ENCODE measurements at regions not wholly inside any gene's neighbourhood (a gene's known extent, or its start where the extent isn't known, plus 50 kb on each side); places are given as distances from the start of the nearest gene placed in this dataset.

GRCh38 chr2:106607371-106607770, 120.2 kb downstream of the CD8B2 start:
- peaks cover 0 to 12% of the 10 kb centered on the region in 2 donors for H3K27me3 Mint-ChIP-seq
- no peak overlapping the region for H3K4me3 Mint-ChIP-seq
- ATAC-seq (replicated peaks) (no peak), DNase-seq (no peak)
- H3K4me1 Mint-ChIP-seq: no peaks in the 10 kb centered on the region
- H3K9me3 Mint-ChIP-seq: peaks cover 8 to 9% of the 10 kb centered on the region in 2 donors
- H3K36me3 Mint-ChIP-seq: no peaks in the 10 kb centered on the region
- H3K27ac Mint-ChIP-seq: no peak overlapping the region

DNA sequence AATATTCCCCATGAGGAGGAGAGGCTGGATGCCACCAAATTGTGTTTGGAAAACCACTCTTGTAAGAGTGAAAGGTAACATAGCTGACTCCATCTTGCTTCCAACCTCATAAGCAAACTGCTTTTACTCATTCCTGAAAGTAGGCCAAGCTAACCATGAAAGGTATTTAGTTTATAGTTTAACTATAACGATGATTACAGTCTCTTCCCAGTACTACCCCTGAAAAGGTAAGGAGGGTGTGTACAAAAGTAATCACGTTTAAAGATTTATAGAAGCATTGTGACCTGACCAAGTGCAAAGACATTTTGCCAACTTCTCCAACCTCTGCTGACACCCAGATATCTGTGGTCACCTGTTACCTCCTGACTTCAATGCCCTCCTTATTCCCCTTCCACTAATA, 122.6 kb downstream of the CD8B2 start:
- Mint-ChIP-seq H3K27ac (no peak overlapping the region), H3K4me1 (no peaks in the 10 kb centered on the region), H3K27me3 (peaks cover 0 to 5% of the 10 kb centered on the region in 2 donors), H3K4me3 (no peak overlapping the region), H3K36me3 (no peaks in the 10 kb centered on the region), H3K9me3 (peaks cover 6 to 7% of the 10 kb centered on the region in 2 donors)
- no peak for ATAC-seq (replicated peaks)
- no peak for DNase-seq

DNA sequence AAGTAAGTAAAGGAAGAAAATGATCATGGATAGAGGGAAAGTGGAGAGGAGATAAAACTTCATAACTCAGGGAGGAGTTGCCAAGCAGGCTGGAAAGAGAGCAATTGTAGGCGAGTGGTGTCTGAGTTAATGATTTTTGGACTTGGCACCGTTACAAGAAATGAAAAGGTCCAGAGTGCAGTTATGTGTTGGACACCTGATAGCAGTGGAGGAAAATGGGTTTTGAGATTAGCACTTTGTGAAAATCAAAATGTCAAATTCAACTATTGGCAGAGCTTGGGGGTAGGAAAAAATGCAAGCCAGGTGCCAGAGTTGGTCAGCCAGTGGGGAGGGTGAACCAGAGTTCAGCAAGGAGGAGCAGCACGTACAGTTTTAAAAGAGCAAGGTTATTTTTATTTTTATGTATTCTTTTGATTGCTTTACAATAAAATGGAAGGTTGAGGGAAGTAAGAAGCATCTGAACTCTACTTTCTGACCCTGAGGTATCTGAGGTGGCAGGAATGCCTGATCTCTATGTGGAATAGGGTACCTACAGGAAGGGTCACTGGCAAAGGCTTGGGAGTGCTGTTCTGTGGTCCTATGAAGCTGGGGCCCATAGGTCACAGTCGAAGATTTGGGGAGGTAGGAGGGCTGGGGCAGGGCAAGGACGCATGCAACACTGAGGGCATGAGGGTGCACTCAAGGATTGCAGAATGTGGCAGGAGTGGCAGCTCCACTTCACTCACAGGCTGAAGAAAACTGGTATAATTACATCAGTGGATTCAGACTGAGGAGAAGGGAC, 127.5 kb downstream of the CD8B2 start:
- no peak overlapping the region for H3K4me3 Mint-ChIP-seq
- H3K9me3 Mint-ChIP-seq: peaks cover 0 to 4% of the 10 kb centered on the region in 2 donors
- H3K36me3 Mint-ChIP-seq: peaks cover 0 to 1% of the 10 kb centered on the region in 2 donors
- peaks cover 0 to 9% of the 10 kb centered on the region in 2 donors for H3K27me3 Mint-ChIP-seq
- H3K27ac Mint-ChIP-seq: no peak overlapping the region
- DNase-seq (no peak), ATAC-seq (replicated peaks) (peak in 1 of 2 donors; percentile 16)
- no peaks in the 10 kb centered on the region for H3K4me1 Mint-ChIP-seq

- ATAC-seq (replicated peaks): no peak
- no peak overlapping the region for H3K27ac Mint-ChIP-seq
Measured at GRCh38 chr2:106618614-106619013, 131.4 kb downstream of the CD8B2 start.

DNA sequence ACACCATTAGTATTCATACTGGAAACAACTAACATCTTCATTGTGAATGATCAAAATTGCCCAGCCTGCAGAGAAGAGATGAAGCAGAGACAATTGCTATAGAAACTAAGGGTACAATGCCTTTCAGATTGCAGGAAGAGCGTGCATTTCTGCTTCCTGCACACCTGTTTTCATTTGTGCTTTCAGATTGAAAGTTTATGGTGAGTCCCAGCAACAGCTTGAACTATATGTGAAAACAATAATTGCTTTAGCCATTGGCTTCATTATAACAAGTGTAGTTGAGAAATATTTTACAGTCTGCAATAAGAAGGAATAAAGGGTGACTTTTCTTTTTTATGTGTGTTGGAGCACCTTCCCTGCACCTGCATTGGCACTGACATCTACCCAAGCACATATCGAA, 136.3 kb downstream of the CD8B2 start:
- ATAC-seq (replicated peaks): no peak

More at GRCh38 chr2:106618614-106619013, 131.4 kb downstream of the CD8B2 start:
- Mint-ChIP-seq H3K27me3 (peaks cover 0 to 4% of the 10 kb centered on the region in 2 donors), H3K4me3 (no peak overlapping the region), H3K4me1 (no peaks in the 10 kb centered on the region), H3K9me3 (peaks cover 0 to 2% of the 10 kb centered on the region in 2 donors), H3K36me3 (peaks cover 0 to 1% of the 10 kb centered on the region in 2 donors)
- DNase-seq: no peak

DNA sequence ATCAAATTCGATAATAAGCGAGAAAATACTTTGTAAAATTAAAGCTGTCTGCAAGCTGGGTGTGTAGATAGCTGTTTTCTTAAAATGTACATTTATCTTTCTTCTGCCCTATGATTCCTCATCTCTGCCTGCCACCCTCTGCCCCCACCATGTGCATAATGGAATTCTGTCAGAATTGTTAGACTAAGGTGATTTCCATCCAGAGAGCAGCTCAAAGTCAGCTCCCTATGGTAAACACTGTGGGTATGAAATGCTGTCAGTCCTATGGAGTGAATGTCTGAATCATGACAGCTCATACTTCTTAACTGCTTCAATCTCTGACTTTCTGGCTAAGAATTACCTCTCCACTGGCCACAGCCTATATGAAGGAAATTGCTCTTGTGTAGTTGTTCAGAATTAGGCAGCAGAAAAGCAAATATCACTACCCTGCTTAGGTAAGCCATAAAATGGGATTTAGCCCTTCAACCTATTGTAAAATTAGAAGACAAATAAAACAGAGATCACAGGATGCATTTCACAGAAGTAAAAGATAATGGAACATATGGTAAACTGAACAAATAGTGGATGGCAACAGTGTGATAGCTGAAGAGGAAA, 137.7 kb downstream of the CD8B2 start:
- DNase-seq (no peak), ATAC-seq (replicated peaks) (no peak)
- Mint-ChIP-seq H3K27me3 (peaks cover 6 to 9% of the 10 kb centered on the region in 2 donors), H3K9me3 (peaks cover 6 to 8% of the 10 kb centered on the region in 2 donors), H3K4me3 (no peak overlapping the region), H3K27ac (no peak overlapping the region), H3K36me3 (no peaks in the 10 kb centered on the region), H3K4me1 (no peaks in the 10 kb centered on the region)

More for the DNA sequence above, 136.3 kb downstream of the CD8B2 start:
- Mint-ChIP-seq H3K9me3 (peaks cover 4 to 6% of the 10 kb centered on the region in 2 donors), H3K27ac (no peak overlapping the region), H3K36me3 (no peaks in the 10 kb centered on the region), H3K27me3 (peaks cover 6 to 13% of the 10 kb centered on the region in 2 donors), H3K4me3 (no peak overlapping the region), H3K4me1 (no peaks in the 10 kb centered on the region)
- DNase-seq: no peak

DNA sequence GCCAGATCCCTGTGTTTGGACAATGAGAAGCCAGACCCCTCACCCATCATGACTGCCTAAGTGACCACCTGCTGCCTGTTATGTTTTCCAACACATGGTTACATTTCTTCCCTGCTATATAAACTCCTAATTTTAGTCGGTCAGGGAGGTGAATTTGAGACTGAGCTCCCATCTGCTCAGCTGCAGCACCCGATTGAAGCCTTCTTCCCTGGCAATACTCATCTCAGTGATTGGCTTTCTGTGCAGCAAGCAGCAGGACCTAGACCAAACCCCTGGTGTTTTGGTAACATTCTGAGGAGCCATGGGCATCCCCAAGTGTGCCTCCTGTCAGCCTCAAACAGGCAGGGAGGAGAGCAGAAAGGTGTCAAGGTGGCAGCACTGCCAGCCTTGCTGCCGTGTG, 141.2 kb downstream of the CD8B2 start:
- Mint-ChIP-seq H3K9me3 (peaks cover 6 to 8% of the 10 kb centered on the region in 2 donors), H3K27ac (no peak overlapping the region)
- no peak for DNase-seq

GRCh38 chr2:106629981-106630380, 142.8 kb downstream of the CD8B2 start:
- ATAC-seq (replicated peaks) (no peak), DNase-seq (no peak)
- no peak overlapping the region for H3K27ac Mint-ChIP-seq
- peaks cover 12 to 15% of the 10 kb centered on the region in 2 donors for H3K27me3 Mint-ChIP-seq
- no peaks in the 10 kb centered on the region for H3K36me3 Mint-ChIP-seq
- peaks cover 6 to 8% of the 10 kb centered on the region in 2 donors for H3K9me3 Mint-ChIP-seq
- H3K4me1 Mint-ChIP-seq: no peaks in the 10 kb centered on the region
- no peak overlapping the region for H3K4me3 Mint-ChIP-seq

More for the DNA sequence above, 141.2 kb downstream of the CD8B2 start:
- H3K36me3 Mint-ChIP-seq: no peaks in the 10 kb centered on the region
- peaks cover 11 to 15% of the 10 kb centered on the region in 2 donors for H3K27me3 Mint-ChIP-seq
- ATAC-seq (replicated peaks): no peak
- no peaks in the 10 kb centered on the region for H3K4me1 Mint-ChIP-seq
- H3K4me3 Mint-ChIP-seq: no peak overlapping the region

DNA sequence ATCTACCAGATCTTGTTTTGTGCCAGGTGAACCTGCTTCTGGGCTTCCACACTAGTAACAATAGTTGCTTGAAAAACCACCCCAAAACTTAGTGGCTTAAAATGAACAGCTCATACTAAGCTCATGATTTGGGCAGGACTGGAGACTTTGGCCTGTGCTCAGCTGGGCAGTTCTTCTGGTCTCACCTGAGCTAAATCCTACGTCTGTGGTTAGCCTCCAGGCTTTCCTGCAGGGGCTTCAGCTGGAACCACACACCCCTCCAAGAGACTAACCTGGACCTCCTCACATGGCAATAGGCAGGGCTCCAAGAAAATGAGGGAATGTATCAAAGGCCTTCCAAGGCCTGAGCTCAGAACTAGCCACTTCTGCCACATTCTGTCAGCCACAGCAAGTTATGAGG, 144.1 kb downstream of the CD8B2 start:
- Mint-ChIP-seq H3K4me3 (no peak overlapping the region), H3K36me3 (no peaks in the 10 kb centered on the region), H3K27ac (no peak overlapping the region), H3K4me1 (no peaks in the 10 kb centered on the region), H3K27me3 (peaks cover 6 to 15% of the 10 kb centered on the region in 2 donors), H3K9me3 (peaks cover 6 to 8% of the 10 kb centered on the region in 2 donors)
- no peak for ATAC-seq (replicated peaks)
- DNase-seq: no peak

- ATAC-seq (replicated peaks): no peak
- Mint-ChIP-seq H3K27me3 (peaks cover 4 to 5% of the 10 kb centered on the region in 2 donors), H3K9me3 (no peaks in the 10 kb centered on the region), H3K4me3 (no peak overlapping the region), H3K27ac (no peak overlapping the region), H3K4me1 (no peaks in the 10 kb centered on the region), H3K36me3 (no peaks in the 10 kb centered on the region)
- no peak for DNase-seq
Measured at GRCh38 chr2:106638043-106638442, 150.9 kb downstream of the CD8B2 start.

DNA sequence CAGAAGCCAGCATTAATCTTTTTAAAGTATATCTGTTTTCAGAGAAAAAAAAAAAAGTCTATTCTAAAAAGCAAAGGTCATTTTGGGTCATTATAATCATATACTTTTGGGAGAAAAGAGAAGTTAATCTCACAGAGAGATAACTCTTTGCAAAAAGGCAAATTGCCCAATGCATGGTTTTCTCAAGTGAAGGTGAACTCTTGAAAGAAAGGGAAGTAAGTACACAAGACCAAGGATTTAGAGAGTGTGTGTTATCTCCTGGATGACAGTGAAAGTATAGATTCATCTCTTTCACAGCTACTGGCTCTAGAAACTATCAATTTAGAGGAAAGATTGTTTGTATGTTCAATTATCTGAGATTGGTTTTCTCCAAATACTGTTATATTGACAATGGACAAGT, 151.4 kb downstream of the CD8B2 start:
- Mint-ChIP-seq H3K4me1 (no peaks in the 10 kb centered on the region), H3K4me3 (no peak overlapping the region), H3K9me3 (no peaks in the 10 kb centered on the region), H3K27me3 (no peaks in the 10 kb centered on the region), H3K27ac (no peak overlapping the region), H3K36me3 (no peaks in the 10 kb centered on the region)
- ATAC-seq (replicated peaks) (no peak), DNase-seq (no peak)

GRCh38 chr2:106642679-106643078, 155.5 kb downstream of the CD8B2 start:
- H3K4me1 Mint-ChIP-seq: no peaks in the 10 kb centered on the region
- ATAC-seq (replicated peaks): no peak
- no peak overlapping the region for H3K27ac Mint-ChIP-seq
- no peaks in the 10 kb centered on the region for H3K36me3 Mint-ChIP-seq
- no peaks in the 10 kb centered on the region for H3K9me3 Mint-ChIP-seq
- H3K27me3 Mint-ChIP-seq: peaks cover 0 to 5% of the 10 kb centered on the region in 2 donors
- H3K4me3 Mint-ChIP-seq: no peak overlapping the region
- no peak for DNase-seq

- Mint-ChIP-seq H3K27me3 (peaks cover 0 to 5% of the 10 kb centered on the region in 2 donors), H3K4me3 (no peak overlapping the region), H3K27ac (no peak overlapping the region), H3K9me3 (no peaks in the 10 kb centered on the region), H3K36me3 (no peaks in the 10 kb centered on the region), H3K4me1 (no peaks in the 10 kb centered on the region)
- DNase-seq (no peak), ATAC-seq (replicated peaks) (no peak)
Measured at GRCh38 chr2:106644623-106645022, 157.5 kb downstream of the CD8B2 start.

DNA sequence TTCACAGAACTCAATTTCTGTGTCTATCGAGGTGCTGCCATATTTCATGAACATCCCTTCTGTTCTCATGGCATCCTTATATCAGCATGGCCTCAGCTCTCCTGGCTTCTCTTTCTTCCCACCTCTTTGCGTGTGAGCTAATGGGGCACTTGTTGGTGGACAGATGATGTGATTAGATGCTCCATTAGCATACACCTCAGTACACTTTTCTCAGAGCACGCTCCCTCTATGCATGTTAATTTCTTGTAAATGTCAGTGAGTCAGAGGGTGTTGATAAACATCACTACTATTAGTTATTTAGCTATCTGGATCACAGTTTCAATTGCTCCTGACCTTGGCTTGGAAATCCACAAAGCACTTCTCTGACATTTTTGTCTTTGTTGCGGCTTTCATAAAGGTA, 159.4 kb downstream of the CD8B2 start:
- ATAC-seq (replicated peaks) (no peak), DNase-seq (no peak)
- H3K4me1 Mint-ChIP-seq: no peaks in the 10 kb centered on the region
- H3K4me3 Mint-ChIP-seq: no peak overlapping the region
- no peaks in the 10 kb centered on the region for H3K36me3 Mint-ChIP-seq
- no peaks in the 10 kb centered on the region for H3K9me3 Mint-ChIP-seq
- peaks cover 0 to 11% of the 10 kb centered on the region in 2 donors for H3K27me3 Mint-ChIP-seq
- H3K27ac Mint-ChIP-seq: no peak overlapping the region

DNA sequence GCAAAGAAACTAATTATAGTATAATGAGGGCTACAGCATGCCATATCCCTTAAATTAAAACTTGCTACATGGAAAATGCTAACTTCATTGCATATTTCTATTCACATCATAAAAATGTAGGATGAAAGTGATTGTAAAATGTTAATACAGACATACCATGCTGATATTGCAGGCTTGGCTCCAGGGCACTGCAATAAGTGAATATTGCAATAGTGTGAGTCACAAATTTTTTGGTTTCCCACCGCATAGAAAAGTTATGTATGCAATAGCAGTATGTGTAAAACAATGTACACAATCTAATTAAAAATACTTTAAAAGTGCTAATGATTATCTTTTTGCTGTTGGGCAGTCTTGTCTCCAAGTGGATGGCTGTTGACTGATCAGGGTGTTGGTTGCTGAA, 162.1 kb downstream of the CD8B2 start:
- H3K27me3 Mint-ChIP-seq: peaks cover 7 to 16% of the 10 kb centered on the region in 2 donors
- no peak overlapping the region for H3K4me3 Mint-ChIP-seq
- H3K9me3 Mint-ChIP-seq: no peaks in the 10 kb centered on the region
- no peaks in the 10 kb centered on the region for H3K36me3 Mint-ChIP-seq
- no peak overlapping the region for H3K27ac Mint-ChIP-seq
- ATAC-seq (replicated peaks): no peak
- DNase-seq: no peak
- H3K4me1 Mint-ChIP-seq: no peaks in the 10 kb centered on the region
